D341Med (cell line): ENCODE measurements at regions not wholly inside any gene's neighbourhood (a gene's known extent, or its start where the extent isn't known, plus 50 kb on each side); places are given as distances from the start of the nearest gene placed in this dataset.
"Not testable (repeated sequence)": the region's sequence is repeated elsewhere in the genome, so short reads cannot be mapped to it uniquely, and the experiment has no call there.

Experiments used
- DNase-seq: peaks from one replicate; pipeline ENCODE4 v3.0.0; 2012; ENCODE audit warnings: low spot score

GRCh38 chr7:131667699-131668098 is 111.3 kb upstream of the PODXL start:
- no peak for DNase-seq

- no peak for DNase-seq
Observed at GRCh38 chr7:131665021-131665420, 108.6 kb upstream of the PODXL start.

- no peak for DNase-seq
Observed at GRCh38 chr7:131664570-131664969, 108.1 kb upstream of the PODXL start.

GRCh38 chr7:131662301-131662873 is 106.0 kb upstream of the PODXL start:
- DNase-seq, result not testable (repeated sequence)

GRCh38 chr7:131657881-131658280 is 101.5 kb upstream of the PODXL start:
- DNase-seq, result no peak

- no peak for DNase-seq
Observed at GRCh38 chr7:131656980-131657723, 100.7 kb upstream of the PODXL start.

- no peak for DNase-seq
Observed at GRCh38 chr7:131655866-131656265, 99.4 kb upstream of the PODXL start.

GRCh38 chr7:131655447-131655846 is 99.0 kb upstream of the PODXL start:
- DNase-seq, result no peak

- peak; percentile 93 for DNase-seq
Observed at GRCh38 chr7:131654668-131655326, 98.4 kb upstream of the PODXL start.

- DNase-seq, result no peak
Observed at GRCh38 chr7:131654249-131654558, 97.8 kb upstream of the PODXL start.

- DNase-seq, result no peak
Observed at GRCh38 chr7:131653418-131654248, 97.2 kb upstream of the PODXL start.

GRCh38 chr7:131652934-131653333 is 96.5 kb upstream of the PODXL start:
- no peak for DNase-seq

- no peak for DNase-seq
Observed at GRCh38 chr7:131652194-131652593, 95.8 kb upstream of the PODXL start.

- DNase-seq, result no peak
Observed at GRCh38 chr7:131649879-131650278, 93.5 kb upstream of the PODXL start.

GRCh38 chr7:131649003-131649541 is 92.6 kb upstream of the PODXL start:
- DNase-seq, result no peak

- no peak for DNase-seq
Observed at GRCh38 chr7:131648491-131648890, 92.1 kb upstream of the PODXL start.

- DNase-seq, result no peak
Observed at GRCh38 chr7:131646203-131646602, 89.8 kb upstream of the PODXL start.

- DNase-seq, result no peak
Observed at GRCh38 chr7:131642429-131642828, 86.0 kb upstream of the PODXL start.

- DNase-seq, result no peak
Observed at GRCh38 chr7:131640686-131641085, 84.3 kb upstream of the PODXL start.

GRCh38 chr7:131638641-131639430 is 82.4 kb upstream of the PODXL start:
- no peak for DNase-seq

GRCh38 chr7:131637859-131638258 is 81.4 kb upstream of the PODXL start:
- DNase-seq, result no peak

GRCh38 chr7:131636092-131636491 is 79.7 kb upstream of the PODXL start:
- DNase-seq, result no peak
